Keratinocyte (primary cell): ENCODE measurements at regions not wholly inside any gene's neighbourhood (a gene's known extent, or its start where the extent isn't known, plus 50 kb on each side); places are given as distances from the start of the nearest gene placed in this dataset.

Source experiments
- DNase-seq: peaks from one replicate; pipeline ENCODE4 v3.0.0-alpha.2; 2011; ENCODE audit warnings: low read depth, missing footprints, low spot score
- FAIRE-seq: peaks from 2 replicates; lab custom pipeline; 2011; peaks lifted over from hg19 to GRCh38; lab: Jason Lieb, UNC
- H2AFZ ChIP-seq: 2 replicates; pipeline ENCODE4 v1.6.0; 2012; ENCODE audit warnings: low read length, control low read depth, inconsistent platforms; ENCODE audit not compliant: control insufficient read depth
- H3K27ac ChIP-seq: 2 replicates; pipeline ENCODE4 v1.5.1; 2011; ENCODE audit warnings: low read length; ENCODE audit not compliant: control insufficient read depth, insufficient read depth
- H3K27me3 ChIP-seq: 3 replicates; pipeline ENCODE4 v1.6.0; 2011; ENCODE audit warnings: low read length; ENCODE audit not compliant: control insufficient read depth, insufficient read depth; ENCODE audit errors: extremely low read depth
- H3K36me3 ChIP-seq, 2 experiments: 2 replicates in 1 of 2; 3 replicates in 1 of 2; pipeline ENCODE4 v1.5.1; 2011; ENCODE audit warnings: low read length in 2 of 2, mild to moderate bottlenecking in 1 of 2; ENCODE audit not compliant: control insufficient read depth in 2 of 2, insufficient read depth in 2 of 2; ENCODE audit errors: extremely low read depth in 1 of 2
- H3K4me1 ChIP-seq: 3 replicates; pipeline ENCODE4 v1.5.1; 2011; ENCODE audit warnings: low read length; ENCODE audit not compliant: control insufficient read depth, insufficient read depth; ENCODE audit errors: extremely low read depth
- H3K4me2 ChIP-seq: 3 replicates; pipeline ENCODE4 v1.6.0; 2011; ENCODE audit warnings: low read depth, low read length; ENCODE audit not compliant: control insufficient read depth, insufficient read depth; ENCODE audit errors: extremely low read depth
- H3K4me3 ChIP-seq, 3 experiments: fragments of 200-600 bp in 1 of 3; sonication (generic) in 1 of 3; 2 replicates in 2 of 3; 3 replicates in 1 of 3; pipeline ENCODE4 v1.5.1; 2011 to 2016; ENCODE audit warnings: low read length in 3 of 3, mild to moderate bottlenecking in 3 of 3, control low read depth in 2 of 3, inconsistent platforms in 1 of 3, low read depth in 1 of 3, mixed read lengths in 1 of 3, mixed run types in 1 of 3, moderate library complexity in 1 of 3; ENCODE audit not compliant: control insufficient read depth in 2 of 3, insufficient read depth in 2 of 3; ENCODE audit errors: extremely low read depth in 1 of 3
- H3K79me2 ChIP-seq: 2 replicates; pipeline ENCODE4 v1.6.0; 2012; ENCODE audit warnings: low read length; ENCODE audit not compliant: control insufficient read depth, insufficient read depth
- H3K9ac ChIP-seq: 3 replicates; pipeline ENCODE4 v1.6.0; 2011; ENCODE audit warnings: low read length; ENCODE audit not compliant: control insufficient read depth, insufficient read depth; ENCODE audit errors: extremely low read depth
- H3K9me1 ChIP-seq: 3 replicates; pipeline ENCODE4 v1.6.0; 2011; ENCODE audit warnings: low read length; ENCODE audit not compliant: control insufficient read depth, insufficient read depth; ENCODE audit errors: extremely low read depth
- H3K9me3 ChIP-seq: 2 replicates; pipeline ENCODE4 v1.5.1; 2012; ENCODE audit warnings: low read depth, low read length; ENCODE audit not compliant: control insufficient read depth
- H4K20me1 ChIP-seq: 3 replicates; pipeline ENCODE4 v1.6.0; 2011; ENCODE audit warnings: low read length; ENCODE audit not compliant: control insufficient read depth, insufficient read depth; ENCODE audit errors: extremely low read depth
- CTCF ChIP-seq, 3 experiments: IDR thresholded peaks in 1 of 3; conservative IDR thresholded peaks in 1 of 3; optimal IDR thresholded peaks in 1 of 3; 2 replicates in 2 of 3; 3 replicates in 1 of 3; pipeline versions ENCODE3 to v1.5.1; 2011; ENCODE audit warnings: low read length in 3 of 3, mild to moderate bottlenecking in 3 of 3, moderate library complexity in 2 of 3, control low read depth in 1 of 3, inconsistent platforms in 1 of 3; ENCODE audit not compliant: insufficient read depth in 2 of 3; ENCODE audit errors: extremely low read depth in 1 of 3
- EZH2 ChIP-seq: IDR thresholded peaks from one replicate; pipeline ENCODE4 v1.6.1; 2012; ENCODE audit warnings: inconsistent platforms, mild to moderate bottlenecking, low read length, moderate library complexity
- dilution Hi-C: fragments of 300-500 bp; cut with MboI; formaldehyde crosslinking; loops from one replicate; pipeline ENCODE4 v1.7.0; 2020; ENCODE audit warnings: low sequenced_read_pairs; ENCODE audit not compliant: extremely low pct_ligation_motif_present

GRCh38 chr1:218069180-218069579 is 215.9 kb upstream of the RRP15 start:
- Histone ChIP-seq H2AFZ (no peak overlapping the region), H3K4me2 (no peak overlapping the region), H3K9ac (no peak overlapping the region), H3K27me3 (no peaks in the 10 kb centered on the region), H3K9me1 (no peaks in the 10 kb centered on the region), H4K20me1 (no peaks in the 10 kb centered on the region), H3K36me3 (no peaks in the 10 kb centered on the region), H3K9me3 (no peaks in the 10 kb centered on the region), H3K79me2 (no peaks in the 10 kb centered on the region), H3K27ac (no peak overlapping the region), H3K4me3 (no peak overlapping the region), H3K4me1 (no peaks in the 10 kb centered on the region)
- TF ChIP-seq EZH2 (no peak), CTCF (optimal IDR thresholded peaks at IDR 0.05 in 1 of 3, IDR thresholded peaks at IDR 0.05 in 1 of 3, conservative IDR thresholded peaks at IDR 0.05 in 1 of 3; ENCODE audit: extremely low read depth in 1 of 3, insufficient read depth in 2 of 3, low read length in 3 of 3) (no peak)
- dilution Hi-C loops: no loop called here
- DNase-seq: no peak
- no peak for FAIRE-seq

GRCh38 chr1:218073062-218073461 is 212.0 kb upstream of the RRP15 start:
- Histone ChIP-seq H3K4me1 (no peaks in the 10 kb centered on the region), H3K9ac (no peak overlapping the region), H4K20me1 (no peaks in the 10 kb centered on the region), H3K4me2 (no peak overlapping the region), H3K27ac (no peak overlapping the region), H3K9me1 (no peaks in the 10 kb centered on the region), H3K36me3 (no peaks in the 10 kb centered on the region), H2AFZ (no peak overlapping the region), H3K9me3 (no peaks in the 10 kb centered on the region), H3K27me3 (no peaks in the 10 kb centered on the region), H3K79me2 (no peaks in the 10 kb centered on the region), H3K4me3 (no peak overlapping the region)
- dilution Hi-C loops: no loop called here
- DNase-seq (no peak), FAIRE-seq (no peak)
- TF ChIP-seq CTCF (optimal IDR thresholded peaks at IDR 0.05 in 1 of 3, IDR thresholded peaks at IDR 0.05 in 1 of 3, conservative IDR thresholded peaks at IDR 0.05 in 1 of 3; ENCODE audit: extremely low read depth in 1 of 3, insufficient read depth in 2 of 3, low read length in 3 of 3): no peak
- TF ChIP-seq EZH2: no peak
